NB4 (cell line): ENCODE measurements at regions not wholly inside any gene's neighbourhood (a gene's known extent, or its start where the extent isn't known, plus 50 kb on each side); places are given as distances from the start of the nearest gene placed in this dataset.

Experiments
- CTCF ChIP-seq: IDR thresholded peaks from one replicate; pipeline ENCODE4 v1.5.1; 2012; ENCODE audit warnings: low read depth, low read length
- MAX ChIP-seq: IDR thresholded peaks from 2 replicates; pipeline ENCODE4 v1.6.1; 2011; ENCODE audit warnings: low read depth, low read length
- MYC ChIP-seq: IDR thresholded peaks from 2 replicates; pipeline ENCODE4 v1.6.1; 2011; ENCODE audit warnings: low read depth, low read length
- POLR2A ChIP-seq: IDR thresholded peaks from 2 replicates; pipeline ENCODE4 v1.6.1; 2011; ENCODE audit warnings: mild to moderate bottlenecking; ENCODE audit not compliant: insufficient read length; ENCODE audit errors: extremely low read depth

DNA sequence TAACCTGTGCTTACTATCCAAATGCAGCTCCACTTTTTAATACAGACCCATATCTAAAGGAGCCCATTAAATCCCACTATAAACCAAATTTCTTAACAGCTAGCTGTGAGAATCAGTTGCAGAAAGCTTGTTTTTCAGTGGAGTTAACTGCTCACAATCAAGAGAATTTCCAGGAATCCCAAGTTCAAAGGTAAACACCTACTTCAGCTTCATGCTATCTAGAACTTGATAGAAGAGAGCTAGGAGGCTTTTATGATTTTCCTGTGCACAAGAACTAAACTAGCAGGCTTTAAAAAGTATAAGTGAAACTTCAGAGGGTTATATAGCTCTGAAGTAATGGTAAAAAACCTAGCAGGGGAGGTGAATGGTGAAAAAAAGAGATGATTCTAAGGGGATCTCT, 96.2 kb upstream of the PABPC4L start:
- no peak for TF ChIP-seq CTCF
- TF ChIP-seq POLR2A: no peak
- TF ChIP-seq MYC: no peak
- no peak for TF ChIP-seq MAX
